ENCODE measurements at regions not wholly inside any gene's neighbourhood (a gene's known extent, or its start where the extent isn't known, plus 50 kb on each side); places are given as distances from the start of the nearest gene placed in this dataset.

DNA sequence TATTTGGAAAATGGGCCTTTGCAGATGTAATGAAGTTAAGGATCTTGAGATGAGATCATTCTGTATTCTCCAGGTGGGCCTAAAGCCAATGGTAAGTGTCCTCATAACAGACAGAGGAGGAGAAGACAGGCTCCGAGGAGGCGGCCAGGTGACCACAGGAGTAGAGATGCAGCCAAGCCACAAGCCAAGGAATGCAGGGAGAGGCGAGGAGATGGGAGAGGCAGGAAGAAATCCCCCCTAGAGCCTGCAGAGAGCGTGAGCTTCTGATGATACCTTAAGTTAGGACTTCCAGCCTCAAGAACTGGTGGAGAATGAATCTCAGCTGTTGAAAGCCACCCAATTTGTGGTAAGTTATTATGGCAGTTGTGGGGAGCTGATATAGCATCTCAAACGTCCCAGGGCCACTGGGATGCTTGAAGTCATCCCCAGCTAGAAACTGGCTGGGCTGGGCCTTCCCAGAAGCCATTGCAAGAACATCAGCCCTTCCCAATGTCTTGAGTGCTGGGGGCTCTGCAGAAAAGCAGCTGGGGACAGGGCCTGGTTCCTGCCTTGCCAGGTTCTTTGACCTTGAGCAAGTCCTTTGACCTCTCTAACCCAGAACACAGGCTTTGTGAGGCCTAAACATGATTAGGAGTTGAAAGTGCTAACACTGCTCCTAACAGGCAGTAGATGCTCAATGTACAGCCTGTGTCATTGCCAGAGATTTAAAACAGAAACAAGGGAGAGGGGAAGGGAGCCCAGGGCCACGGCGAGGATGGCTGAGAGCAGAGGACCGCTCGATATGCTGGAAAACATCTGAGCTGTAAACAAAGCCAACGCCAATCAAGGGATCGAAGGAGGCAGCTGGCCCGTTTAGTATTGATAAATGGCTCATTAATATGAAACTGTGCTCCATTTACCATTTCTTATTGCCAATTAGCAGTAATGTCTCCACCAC is 632.3 kb downstream of the TBC1D22A start:
- TF ChIP-seq ISL1 (CRISPR knock-in tag; IDR thresholded peaks at IDR 0.05) (no peak), CSDC2 (CRISPR knock-in tag; IDR thresholded peaks at IDR 0.05) (no peak), ZFP30 (CRISPR knock-in tag; IDR thresholded peaks at IDR 0.05) (no peak), OSR1 (CRISPR knock-in tag; IDR thresholded peaks at IDR 0.05) (no peak), BACH2 (CRISPR knock-in tag; IDR thresholded peaks at IDR 0.05; ENCODE audit: borderline replicate concordance) (no peak), ARNTL (CRISPR knock-in tag; IDR thresholded peaks at IDR 0.05; ENCODE audit: borderline replicate concordance, low read depth) (no peak), PPARA (CRISPR knock-in tag; IDR thresholded peaks at IDR 0.05; ENCODE audit: borderline replicate concordance) (no peak), RARB (CRISPR knock-in tag; IDR thresholded peaks at IDR 0.05) (no peak)
- TF ChIP-seq, protein P1, sequence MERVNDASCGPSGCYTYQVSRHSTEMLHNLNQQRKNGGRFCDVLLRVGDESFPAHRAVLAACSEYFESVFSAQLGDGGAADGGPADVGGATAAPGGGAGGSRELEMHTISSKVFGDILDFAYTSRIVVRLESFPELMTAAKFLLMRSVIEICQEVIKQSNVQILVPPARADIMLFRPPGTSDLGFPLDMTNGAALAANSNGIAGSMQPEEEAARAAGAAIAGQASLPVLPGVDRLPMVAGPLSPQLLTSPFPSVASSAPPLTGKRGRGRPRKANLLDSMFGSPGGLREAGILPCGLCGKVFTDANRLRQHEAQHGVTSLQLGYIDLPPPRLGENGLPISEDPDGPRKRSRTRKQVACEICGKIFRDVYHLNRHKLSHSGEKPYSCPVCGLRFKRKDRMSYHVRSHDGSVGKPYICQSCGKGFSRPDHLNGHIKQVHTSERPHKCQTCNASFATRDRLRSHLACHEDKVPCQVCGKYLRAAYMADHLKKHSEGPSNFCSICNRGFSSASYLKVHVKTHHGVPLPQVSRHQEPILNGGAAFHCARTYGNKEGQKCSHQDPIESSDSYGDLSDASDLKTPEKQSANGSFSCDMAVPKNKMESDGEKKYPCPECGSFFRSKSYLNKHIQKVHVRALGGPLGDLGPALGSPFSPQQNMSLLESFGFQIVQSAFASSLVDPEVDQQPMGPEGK (CRISPR knock-in tag; IDR thresholded peaks at IDR 0.05; ENCODE audit: borderline replicate concordance), result no peak
- TF ChIP-seq, protein P2, sequence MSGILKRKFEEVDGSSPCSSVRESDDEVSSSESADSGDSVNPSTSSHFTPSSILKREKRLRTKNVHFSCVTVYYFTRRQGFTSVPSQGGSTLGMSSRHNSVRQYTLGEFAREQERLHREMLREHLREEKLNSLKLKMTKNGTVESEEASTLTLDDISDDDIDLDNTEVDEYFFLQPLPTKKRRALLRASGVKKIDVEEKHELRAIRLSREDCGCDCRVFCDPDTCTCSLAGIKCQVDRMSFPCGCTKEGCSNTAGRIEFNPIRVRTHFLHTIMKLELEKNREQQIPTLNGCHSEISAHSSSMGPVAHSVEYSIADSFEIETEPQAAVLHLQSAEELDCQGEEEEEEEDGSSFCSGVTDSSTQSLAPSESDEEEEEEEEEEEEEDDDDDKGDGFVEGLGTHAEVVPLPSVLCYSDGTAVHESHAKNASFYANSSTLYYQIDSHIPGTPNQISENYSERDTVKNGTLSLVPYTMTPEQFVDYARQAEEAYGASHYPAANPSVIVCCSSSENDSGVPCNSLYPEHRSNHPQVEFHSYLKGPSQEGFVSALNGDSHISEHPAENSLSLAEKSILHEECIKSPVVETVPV (CRISPR knock-in tag; IDR thresholded peaks at IDR 0.05), result no peak
- TF ChIP-seq, protein P3, sequence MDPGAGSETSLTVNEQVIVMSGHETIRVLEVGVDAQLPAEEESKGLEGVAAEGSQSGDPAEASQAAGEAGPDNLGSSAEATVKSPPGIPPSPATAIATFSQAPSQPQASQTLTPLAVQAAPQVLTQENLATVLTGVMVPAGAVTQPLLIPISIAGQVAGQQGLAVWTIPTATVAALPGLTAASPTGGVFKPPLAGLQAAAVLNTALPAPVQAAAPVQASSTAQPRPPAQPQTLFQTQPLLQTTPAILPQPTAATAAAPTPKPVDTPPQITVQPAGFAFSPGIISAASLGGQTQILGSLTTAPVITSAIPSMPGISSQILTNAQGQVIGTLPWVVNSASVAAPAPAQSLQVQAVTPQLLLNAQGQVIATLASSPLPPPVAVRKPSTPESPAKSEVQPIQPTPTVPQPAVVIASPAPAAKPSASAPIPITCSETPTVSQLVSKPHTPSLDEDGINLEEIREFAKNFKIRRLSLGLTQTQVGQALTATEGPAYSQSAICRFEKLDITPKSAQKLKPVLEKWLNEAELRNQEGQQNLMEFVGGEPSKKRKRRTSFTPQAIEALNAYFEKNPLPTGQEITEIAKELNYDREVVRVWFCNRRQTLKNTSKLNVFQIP (CRISPR knock-in tag; IDR thresholded peaks at IDR 0.05; ENCODE audit: borderline replicate concordance, low read depth), result no peak

Measured in SK-N-SH treated with all-trans-retinoic acid at 6 μM for 48 hours (cell line).